Aorta (tissue), 5 donors: ENCODE measurements at regions not wholly inside any gene's neighbourhood (a gene's known extent, or its start where the extent isn't known, plus 50 kb on each side); places are given as distances from the start of the nearest gene placed in this dataset.
"Not testable (repeated sequence)": the region's sequence is repeated elsewhere in the genome, so short reads cannot be mapped to it uniquely, and the experiment has no call there.

Experiments used
- ATAC-seq: fragments of 200-7000 bp; cut with Tn5 transposase; one replicate; pipeline ENCODE4 v1.9.1; 2022; ENCODE audit warnings: moderate library complexity; ENCODE audit not compliant: low FRiP score
- DNase-seq, 2 donors: peaks; one replicate each; pipeline ENCODE4 v3.0.0-alpha.2; 2020
- H3K27ac ChIP-seq, 2 donors: one replicate each; pipeline ENCODE4 v1.5.1; 2013; ENCODE audit warnings: low read length in 2 of 2, mild to moderate bottlenecking in 2 of 2, moderate library complexity in 2 of 2, control low read depth in 1 of 2, inconsistent platforms in 1 of 2, low read depth in 1 of 2
- H3K27me3 ChIP-seq, 2 donors: one replicate each; pipeline ENCODE4 v1.6.1; 2013; ENCODE audit warnings: control low read depth in 1 of 2, low read length in 1 of 2, mild to moderate bottlenecking in 1 of 2, moderate library complexity in 1 of 2; ENCODE audit not compliant: insufficient read depth in 2 of 2, control insufficient read depth in 1 of 2
- H3K36me3 ChIP-seq, 2 donors: one replicate each; pipeline ENCODE4 v1.6.1; 2013; ENCODE audit warnings: control low read depth in 1 of 2, low read length in 1 of 2, mild to moderate bottlenecking in 1 of 2; ENCODE audit not compliant: insufficient read depth in 2 of 2, control insufficient read depth in 1 of 2
- H3K4me1 ChIP-seq, 2 donors: one replicate each; pipeline ENCODE4 v1.6.1; 2013; ENCODE audit warnings: low read length in 2 of 2, control low read depth in 1 of 2, mild to moderate bottlenecking in 1 of 2, moderate library complexity in 1 of 2; ENCODE audit not compliant: insufficient read depth in 2 of 2, control insufficient read depth in 1 of 2
- H3K4me3 ChIP-seq, 2 donors: one replicate each; pipeline ENCODE4 v1.5.1; 2013; ENCODE audit warnings: low read length in 2 of 2, control low read depth in 1 of 2, mild to moderate bottlenecking in 1 of 2
- H3K9me3 ChIP-seq: one replicate; pipeline ENCODE4 v1.6.1; 2013; ENCODE audit warnings: mild to moderate bottlenecking, low read length; ENCODE audit not compliant: control insufficient read depth
- WGBS, 2 donors: extraction: QIAGEN DNeasy Blood & Tissue Kit; methylation state at CpG; one replicate each; pipeline ENCODE4 v1.1.7; 2013; 5-methylcytosine and 5-hydroxymethylcytosine counted together
- intact Hi-C, 2 donors: fragments of 100-400 bp; cut with DNase I; formaldehyde crosslinking; loops; one replicate each; pipeline versions ENCODE4 v1.14.2 to v1.15.0; 2022
- donor health status: healthy with polysubstance abuse.
- donor health status: Bipolar disorder and iron deficiency.
- donor health status: DM: no; HTN: no; CAD: no.
- donor health status: DM: no; HTN: no; CAD: no.
- donor health status: DM: yes; HTN: yes; CAD: no.

DNA sequence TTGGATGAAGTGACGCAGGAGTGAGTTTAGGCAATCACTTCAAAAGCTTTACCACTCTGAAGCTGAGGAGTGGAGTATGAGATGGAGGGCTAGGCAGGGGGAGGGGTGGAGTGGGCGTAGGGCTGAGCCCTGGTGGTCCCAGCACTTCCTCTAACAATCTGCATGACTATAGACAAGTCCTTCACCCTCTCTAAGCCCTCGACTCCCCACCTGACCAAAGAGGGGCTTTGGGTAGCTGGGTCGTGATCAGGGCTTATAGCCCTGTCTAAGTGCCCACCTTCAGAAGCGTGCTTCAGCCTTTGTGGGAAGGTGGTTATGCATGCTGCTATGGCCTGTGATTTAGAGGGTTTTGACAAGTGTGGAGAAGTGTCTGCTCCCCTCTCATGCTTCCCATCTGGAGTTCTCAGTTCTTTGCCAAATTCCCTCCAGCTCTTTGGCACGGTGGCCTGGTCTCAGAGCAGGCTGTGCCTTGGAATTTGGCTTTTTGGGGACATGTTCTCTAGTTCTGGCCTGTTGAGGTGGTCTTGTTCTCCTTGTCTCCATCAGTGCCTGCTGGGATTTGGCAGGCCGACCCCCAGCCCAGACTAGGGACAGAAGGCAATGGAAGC lies 53.0 kb downstream of the ACTBL2 start:
- Histone ChIP-seq H3K36me3 (no peaks in the 10 kb centered on the region), H3K4me1 (peaks cover 0 to 4% of the 10 kb centered on the region in 2 donors), H3K27me3 (no peaks in the 10 kb centered on the region), H3K27ac (no peak overlapping the region), H3K4me3 (no peak overlapping the region), H3K9me3 (no peaks in the 10 kb centered on the region)
- intact Hi-C loops = no loop called here
- DNase-seq (no peak), ATAC-seq (no peak)
- 76 to 77% methylated on average over 7 of the region's 7 CpGs for WGBS, 2 donors

DNA sequence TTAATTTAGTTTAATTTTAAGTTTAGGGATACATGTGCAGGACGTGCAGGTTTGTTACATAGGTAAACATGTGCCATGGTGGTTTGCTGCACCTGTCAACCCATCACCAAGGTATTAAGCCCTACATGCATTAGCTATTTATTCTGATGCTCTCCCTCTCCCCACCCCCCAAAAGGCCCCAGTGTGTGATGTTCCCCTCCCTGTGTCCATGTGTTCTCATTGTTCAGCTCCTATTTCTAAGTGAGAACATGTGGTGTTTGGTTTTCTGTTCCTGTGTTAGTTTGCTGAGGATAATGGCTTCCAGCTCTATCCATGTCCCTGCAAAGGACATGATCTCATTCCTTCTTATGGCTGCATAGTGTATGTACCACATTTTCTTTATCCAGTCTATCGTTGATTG lies 53.6 kb downstream of the ACTBL2 start:
- H3K27me3 ChIP-seq, H3K27ac ChIP-seq, H3K36me3 ChIP-seq, H3K9me3 ChIP-seq, DNase-seq, intact Hi-C loops, ATAC-seq, H3K4me3 ChIP-seq, H3K4me1 ChIP-seq: not testable (repeated sequence)
- 84 to 96% methylated on average over 2 of the region's 2 CpGs for WGBS, 2 donors

DNA sequence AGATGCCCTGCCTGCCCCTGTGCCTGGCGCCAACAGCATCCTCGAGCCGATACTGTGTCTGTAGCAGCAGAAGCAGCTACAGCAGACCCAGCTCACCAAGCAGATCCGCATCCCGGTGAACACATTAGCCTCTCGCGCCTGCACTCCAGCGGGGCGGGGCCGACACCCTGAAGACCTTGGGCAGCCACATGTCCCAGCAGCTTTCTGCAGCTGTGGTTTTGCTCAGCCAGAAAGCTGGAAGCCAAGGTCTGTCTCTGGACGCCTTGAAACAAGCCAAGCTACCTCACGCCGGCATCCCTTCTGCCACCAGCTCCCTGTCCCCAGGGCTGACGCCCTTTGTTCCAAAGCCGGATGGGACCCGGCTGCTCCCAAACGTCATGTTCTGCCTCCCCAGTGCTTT lies 59.6 kb downstream of the ACTBL2 start:
- Histone ChIP-seq H3K36me3 (no peaks in the 10 kb centered on the region), H3K4me3 (no peak overlapping the region), H3K27ac (no peak overlapping the region), H3K4me1 (no peaks in the 10 kb centered on the region), H3K9me3 (no peaks in the 10 kb centered on the region), H3K27me3 (no peaks in the 10 kb centered on the region)
- ATAC-seq (peak; percentile 11), DNase-seq (no peak)
- 97 to 98% methylated on average over 17 of the region's 17 CpGs for WGBS, 2 donors
- intact Hi-C loops = no loop called here

DNA sequence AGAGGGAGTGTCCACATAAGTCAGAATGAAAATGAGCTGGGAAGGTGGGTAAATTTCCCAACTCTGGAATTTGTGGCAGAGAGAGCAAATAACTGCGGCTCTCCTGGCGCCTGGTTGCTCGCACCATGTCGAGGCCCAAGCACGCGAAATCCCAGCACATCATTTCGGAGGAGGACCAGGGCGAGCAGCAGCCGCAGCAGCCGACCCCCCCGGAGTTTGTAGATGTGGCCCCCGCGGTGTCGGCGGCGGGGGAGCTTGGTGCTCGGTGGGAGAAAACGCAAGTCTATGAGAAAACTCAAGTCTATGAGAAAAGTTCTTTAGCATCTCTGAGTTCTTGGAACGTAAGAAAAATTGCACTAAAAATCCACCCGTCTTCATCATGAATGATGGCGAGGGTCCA lies 60.3 kb downstream of the ACTBL2 start:
- no peaks in the 10 kb centered on the region for H3K9me3 ChIP-seq
- no peaks in the 10 kb centered on the region for H3K4me1 ChIP-seq
- no peak overlapping the region for H3K27ac ChIP-seq
- intact Hi-C loops = no loop called here
- 95 to 96% methylated on average over 21 of the region's 21 CpGs for WGBS, 2 donors
- H3K36me3 ChIP-seq = no peaks in the 10 kb centered on the region
- H3K4me3 ChIP-seq = no peak overlapping the region
- no peak for DNase-seq
- ATAC-seq = no peak
- H3K27me3 ChIP-seq = no peaks in the 10 kb centered on the region

DNA sequence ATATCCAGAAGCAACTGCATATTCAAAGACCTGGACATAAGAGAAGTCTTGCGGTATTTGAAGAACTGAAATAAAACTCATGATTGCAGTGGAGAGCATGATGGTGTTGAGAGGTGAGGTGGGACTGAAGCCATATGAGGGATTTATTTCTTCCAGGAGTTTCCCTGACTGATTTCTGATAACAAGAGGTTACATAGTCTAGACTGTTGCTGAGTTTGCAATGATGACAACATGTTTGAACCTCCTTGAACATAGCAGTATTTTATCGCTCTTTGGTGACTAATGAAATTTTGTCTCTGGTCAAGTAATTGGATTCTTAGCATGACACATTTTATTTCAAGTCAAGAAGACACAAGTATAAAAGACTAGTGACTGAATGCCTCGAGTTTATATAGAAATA lies 61.8 kb downstream of the ACTBL2 start:
- H3K36me3 ChIP-seq = no peaks in the 10 kb centered on the region
- ATAC-seq = no peak
- H3K9me3 ChIP-seq = no peaks in the 10 kb centered on the region
- no peak overlapping the region for H3K4me3 ChIP-seq
- H3K27ac ChIP-seq = no peak overlapping the region
- intact Hi-C loops = no loop called here
- no peak for DNase-seq
- no peaks in the 10 kb centered on the region for H3K27me3 ChIP-seq
- WGBS, 2 donors = 77 to 79% methylated on average over 3 of the region's 3 CpGs
- peaks cover 2 to 5% of the 10 kb centered on the region in 2 donors for H3K4me1 ChIP-seq

DNA sequence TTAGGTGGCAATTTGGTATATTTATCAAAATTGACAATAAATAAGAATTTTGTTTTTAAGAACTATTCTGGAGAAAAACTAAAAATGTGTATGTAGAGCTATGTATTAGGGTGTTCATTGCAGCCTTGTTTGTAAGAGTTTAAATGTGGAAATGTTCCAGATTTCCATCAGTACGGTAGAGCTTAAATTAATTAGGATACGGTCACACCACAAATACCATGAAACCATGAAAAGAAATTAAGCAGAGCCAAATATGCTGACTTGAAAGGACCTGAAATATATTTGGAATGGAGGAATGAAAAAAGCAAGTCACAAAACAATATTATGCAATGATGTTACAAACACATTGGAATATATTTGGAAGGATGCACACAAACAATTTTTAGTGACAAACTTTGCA lies 64.6 kb downstream of the ACTBL2 start:
- 83 to 94% methylated on average over 2 of the region's 2 CpGs for WGBS, 2 donors
- H3K27me3 ChIP-seq = no peaks in the 10 kb centered on the region

DNA sequence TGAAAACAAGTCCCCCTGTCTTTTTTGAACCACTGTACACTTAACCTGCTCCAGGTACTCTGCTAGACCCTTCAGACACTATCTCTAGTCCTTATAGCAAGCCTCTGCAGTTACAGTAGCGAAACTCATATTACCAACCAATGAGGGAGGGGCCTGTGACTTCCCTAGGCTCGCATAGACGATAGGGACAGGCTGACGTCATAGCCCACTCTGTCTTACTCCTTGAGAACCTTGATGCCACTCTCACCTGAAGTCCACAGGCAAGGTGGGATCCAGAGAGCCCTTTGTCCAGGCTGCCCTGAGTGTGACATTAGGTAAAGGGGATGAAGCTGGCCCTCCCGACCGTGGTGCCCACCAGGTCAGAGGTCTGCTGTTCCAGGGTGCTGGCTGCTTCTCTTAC lies 65.3 kb downstream of the ACTBL2 start:
- Histone ChIP-seq H3K27me3 (no peaks in the 10 kb centered on the region), H3K4me1 (peaks cover 2 to 5% of the 10 kb centered on the region in 2 donors), H3K9me3 (no peaks in the 10 kb centered on the region), H3K27ac (no peak overlapping the region), H3K36me3 (no peaks in the 10 kb centered on the region), H3K4me3 (no peak overlapping the region)
- no peak for DNase-seq
- no peak for ATAC-seq
- intact Hi-C loops = no loop called here
- 84% methylated on average over 6 of the region's 6 CpGs for WGBS, 2 donors

More for the DNA sequence above, 64.6 kb downstream of the ACTBL2 start:
- ATAC-seq (no peak), DNase-seq (no peak)
- Histone ChIP-seq H3K9me3 (no peaks in the 10 kb centered on the region), H3K4me3 (no peak overlapping the region), H3K4me1 (peaks cover 2 to 5% of the 10 kb centered on the region in 2 donors), H3K36me3 (no peaks in the 10 kb centered on the region), H3K27ac (no peak overlapping the region)
- intact Hi-C loops = no loop called here

DNA sequence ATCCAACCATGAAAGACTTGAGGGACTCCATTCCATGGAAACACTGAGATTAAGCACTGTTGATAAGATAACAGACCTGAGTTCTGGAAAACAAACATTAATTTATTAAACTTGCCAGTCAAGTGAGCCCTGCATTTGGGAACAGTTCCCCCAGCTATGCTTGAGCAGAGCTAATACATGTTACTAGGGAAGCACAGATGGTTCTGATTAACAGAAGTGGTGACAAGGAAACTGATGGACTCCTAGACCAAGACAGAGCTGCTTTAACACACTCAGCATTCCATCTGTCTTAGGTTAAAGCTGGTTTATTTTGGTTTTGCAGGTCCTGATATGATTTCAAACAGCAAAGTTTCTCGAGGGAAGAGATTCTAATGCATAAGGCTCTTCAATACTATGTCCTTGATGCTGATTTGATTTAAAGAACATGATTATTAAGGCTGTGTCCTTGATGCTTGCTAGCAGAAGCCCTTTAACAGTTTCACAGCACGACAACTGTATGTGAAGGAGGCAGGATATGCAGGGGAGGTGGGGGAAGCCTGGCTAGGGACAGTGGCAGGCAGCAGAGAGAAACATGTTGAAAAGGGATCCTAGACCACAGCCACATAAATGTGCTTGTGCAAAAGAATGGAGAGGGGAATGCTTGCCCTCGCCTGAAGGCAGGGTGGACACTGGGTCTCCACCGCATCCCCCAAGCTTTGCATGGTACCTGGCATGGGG lies 66.2 kb downstream of the ACTBL2 start:
- Histone ChIP-seq H3K27ac (no peak overlapping the region), H3K9me3 (no peaks in the 10 kb centered on the region), H3K36me3 (no peaks in the 10 kb centered on the region), H3K4me1 (peaks cover 5% of the 10 kb centered on the region in 2 donors), H3K27me3 (no peaks in the 10 kb centered on the region), H3K4me3 (no peak overlapping the region)
- ATAC-seq (no peak), DNase-seq (no peak)
- intact Hi-C loops = no loop called here
- 35 to 37% methylated on average over 4 of the region's 4 CpGs for WGBS, 2 donors

DNA sequence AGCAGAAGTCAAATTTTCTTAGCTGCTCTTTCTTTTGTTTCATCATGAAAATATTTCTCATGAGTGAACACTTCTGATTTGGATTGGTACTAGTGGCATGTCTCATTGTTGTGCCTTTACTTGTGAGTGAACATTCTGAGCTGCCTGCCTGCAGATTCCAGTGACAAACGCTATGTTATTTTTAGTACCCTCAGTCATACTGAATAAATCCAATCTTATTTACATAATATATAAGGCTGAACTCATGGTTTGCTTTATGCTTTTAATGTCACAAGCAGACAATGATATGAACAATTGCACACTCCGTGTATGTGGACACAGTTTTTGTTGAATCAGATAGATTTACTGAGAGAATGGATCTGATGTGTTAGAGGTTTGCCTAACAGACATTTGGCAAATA lies 67.8 kb downstream of the ACTBL2 start:
- Histone ChIP-seq H3K4me3 (no peak overlapping the region), H3K27ac (no peak overlapping the region), H3K9me3 (no peaks in the 10 kb centered on the region), H3K36me3 (no peaks in the 10 kb centered on the region), H3K27me3 (no peaks in the 10 kb centered on the region), H3K4me1 (peaks cover 11 to 14% of the 10 kb centered on the region in 2 donors)
- intact Hi-C loops = no loop called here
- ATAC-seq = no peak
- DNase-seq = no peak
- WGBS, 2 donors = 23 to 29% methylated on average over 2 of the region's 2 CpGs
